ENCODE measurements at regions not wholly inside any gene's neighbourhood (a gene's known extent, or its start where the extent isn't known, plus 50 kb on each side); places are given as distances from the start of the nearest gene placed in this dataset.

DNA sequence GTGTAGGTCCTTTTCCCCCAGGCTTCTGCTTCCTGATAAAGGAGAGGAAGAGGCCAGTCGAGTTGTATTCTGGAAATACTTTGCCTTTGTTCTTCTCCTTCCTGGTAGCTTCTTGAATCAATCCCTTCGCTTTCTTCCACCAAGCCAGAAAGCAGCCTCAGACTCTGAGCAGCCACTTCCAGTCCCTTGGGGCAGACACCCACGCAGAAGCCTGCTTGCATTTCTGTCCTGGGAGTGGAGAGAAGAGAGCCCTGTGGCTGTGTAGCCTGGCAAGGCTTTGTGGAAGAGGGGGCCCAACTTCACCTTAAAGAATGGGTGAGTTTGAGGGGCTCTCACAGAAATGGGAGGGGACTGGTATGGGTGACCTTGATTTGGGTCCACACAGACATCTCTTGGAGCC, 211.0 kb upstream of the SSTR4 start:
- TF ChIP-seq, protein P1, sequence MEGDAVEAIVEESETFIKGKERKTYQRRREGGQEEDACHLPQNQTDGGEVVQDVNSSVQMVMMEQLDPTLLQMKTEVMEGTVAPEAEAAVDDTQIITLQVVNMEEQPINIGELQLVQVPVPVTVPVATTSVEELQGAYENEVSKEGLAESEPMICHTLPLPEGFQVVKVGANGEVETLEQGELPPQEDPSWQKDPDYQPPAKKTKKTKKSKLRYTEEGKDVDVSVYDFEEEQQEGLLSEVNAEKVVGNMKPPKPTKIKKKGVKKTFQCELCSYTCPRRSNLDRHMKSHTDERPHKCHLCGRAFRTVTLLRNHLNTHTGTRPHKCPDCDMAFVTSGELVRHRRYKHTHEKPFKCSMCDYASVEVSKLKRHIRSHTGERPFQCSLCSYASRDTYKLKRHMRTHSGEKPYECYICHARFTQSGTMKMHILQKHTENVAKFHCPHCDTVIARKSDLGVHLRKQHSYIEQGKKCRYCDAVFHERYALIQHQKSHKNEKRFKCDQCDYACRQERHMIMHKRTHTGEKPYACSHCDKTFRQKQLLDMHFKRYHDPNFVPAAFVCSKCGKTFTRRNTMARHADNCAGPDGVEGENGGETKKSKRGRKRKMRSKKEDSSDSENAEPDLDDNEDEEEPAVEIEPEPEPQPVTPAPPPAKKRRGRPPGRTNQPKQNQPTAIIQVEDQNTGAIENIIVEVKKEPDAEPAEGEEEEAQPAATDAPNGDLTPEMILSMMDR (IDR thresholded peaks at IDR 0.05): no peak
- TF ChIP-seq POLR2A (IDR thresholded peaks at IDR 0.05): no peak

All from adrenal gland (tissue), 5 donors.